Putamen (tissue), 1 donor: ENCODE measurements at regions not wholly inside any gene's neighbourhood (a gene's known extent, or its start where the extent isn't known, plus 50 kb on each side); places are given as distances from the start of the nearest gene placed in this dataset.
"Not testable (repeated sequence)": the region's sequence is repeated elsewhere in the genome, so short reads cannot be mapped to it uniquely, and the experiment has no call there.

Source experiments
- DNase-seq: peaks from one replicate; pipeline ENCODE4 v3.0.0-alpha.2; 2016; ENCODE audit warnings: low spot score

GRCh38 chr5:174555726-174556125 lies 168.7 kb upstream of the MSX2 start:
- no peak for DNase-seq

GRCh38 chr5:174556756-174557155 lies 167.6 kb upstream of the MSX2 start:
- DNase-seq = no peak

- DNase-seq = no peak
These were observed 166.2 kb upstream of the MSX2 start for GRCh38 chr5:174558190-174558589.

- DNase-seq = no peak
These were observed 165.2 kb upstream of the MSX2 start for GRCh38 chr5:174559141-174559540.

GRCh38 chr5:174559566-174560090 lies 164.8 kb upstream of the MSX2 start:
- DNase-seq = no peak

- DNase-seq = no peak
These were observed 163.5 kb upstream of the MSX2 start for GRCh38 chr5:174560861-174561260.

- not testable (repeated sequence) for DNase-seq
These were observed 161.3 kb upstream of the MSX2 start for GRCh38 chr5:174563040-174563439.

- no peak for DNase-seq
These were observed 160.5 kb upstream of the MSX2 start for GRCh38 chr5:174563899-174564298.

GRCh38 chr5:174567506-174568141 lies 156.8 kb upstream of the MSX2 start:
- DNase-seq = no peak

- DNase-seq = no peak
These were observed 153.7 kb upstream of the MSX2 start for GRCh38 chr5:174570662-174571061.

- peak; percentile 7 for DNase-seq
These were observed 152.6 kb upstream of the MSX2 start for GRCh38 chr5:174571662-174572397.

- DNase-seq = no peak
These were observed 151.8 kb upstream of the MSX2 start for GRCh38 chr5:174572591-174572990.

- no peak for DNase-seq
These were observed 151.0 kb upstream of the MSX2 start for GRCh38 chr5:174573221-174573994.

- DNase-seq = no peak
These were observed 149.3 kb upstream of the MSX2 start for GRCh38 chr5:174575043-174575442.

- DNase-seq = no peak
These were observed 148.3 kb upstream of the MSX2 start for GRCh38 chr5:174576042-174576441.

- no peak for DNase-seq
These were observed 142.9 kb upstream of the MSX2 start for GRCh38 chr5:174581479-174581878.

- DNase-seq = no peak
These were observed 142.5 kb upstream of the MSX2 start for GRCh38 chr5:174581894-174582293.

GRCh38 chr5:174583071-174583470 lies 141.3 kb upstream of the MSX2 start:
- DNase-seq = no peak

- no peak for DNase-seq
These were observed 138.9 kb upstream of the MSX2 start for GRCh38 chr5:174585472-174585871.

- DNase-seq = not testable (repeated sequence)
These were observed 138.2 kb upstream of the MSX2 start for GRCh38 chr5:174586163-174586562.

- no peak for DNase-seq
These were observed 135.4 kb upstream of the MSX2 start for GRCh38 chr5:174589011-174589410.

- no peak for DNase-seq
These were observed 134.8 kb upstream of the MSX2 start for GRCh38 chr5:174589599-174589998.

- no peak for DNase-seq
These were observed 133.6 kb upstream of the MSX2 start for GRCh38 chr5:174590820-174591219.
